Stimulated activated CD8-positive, alpha-beta memory T cell treated with anti-CD3 and anti-CD28 coated beads, Interleukin-7, amount 100 ng/mL, for 48 hours (primary cell): ENCODE measurements at regions not wholly inside any gene's neighbourhood (a gene's known extent, or its start where the extent isn't known, plus 50 kb on each side); places are given as distances from the start of the nearest gene placed in this dataset.
"Not testable (repeated sequence)": the region's sequence is repeated elsewhere in the genome, so short reads cannot be mapped to it uniquely, and the experiment has no call there.

ENCODE experiments used
- DNase-seq, 2 donors: peaks; one replicate each; pipeline ENCODE4 v3.0.0-alpha.2; 2020; ENCODE audit warnings: low read depth in 1 of 2; ENCODE audit errors: extremely low read depth in 1 of 2

DNA sequence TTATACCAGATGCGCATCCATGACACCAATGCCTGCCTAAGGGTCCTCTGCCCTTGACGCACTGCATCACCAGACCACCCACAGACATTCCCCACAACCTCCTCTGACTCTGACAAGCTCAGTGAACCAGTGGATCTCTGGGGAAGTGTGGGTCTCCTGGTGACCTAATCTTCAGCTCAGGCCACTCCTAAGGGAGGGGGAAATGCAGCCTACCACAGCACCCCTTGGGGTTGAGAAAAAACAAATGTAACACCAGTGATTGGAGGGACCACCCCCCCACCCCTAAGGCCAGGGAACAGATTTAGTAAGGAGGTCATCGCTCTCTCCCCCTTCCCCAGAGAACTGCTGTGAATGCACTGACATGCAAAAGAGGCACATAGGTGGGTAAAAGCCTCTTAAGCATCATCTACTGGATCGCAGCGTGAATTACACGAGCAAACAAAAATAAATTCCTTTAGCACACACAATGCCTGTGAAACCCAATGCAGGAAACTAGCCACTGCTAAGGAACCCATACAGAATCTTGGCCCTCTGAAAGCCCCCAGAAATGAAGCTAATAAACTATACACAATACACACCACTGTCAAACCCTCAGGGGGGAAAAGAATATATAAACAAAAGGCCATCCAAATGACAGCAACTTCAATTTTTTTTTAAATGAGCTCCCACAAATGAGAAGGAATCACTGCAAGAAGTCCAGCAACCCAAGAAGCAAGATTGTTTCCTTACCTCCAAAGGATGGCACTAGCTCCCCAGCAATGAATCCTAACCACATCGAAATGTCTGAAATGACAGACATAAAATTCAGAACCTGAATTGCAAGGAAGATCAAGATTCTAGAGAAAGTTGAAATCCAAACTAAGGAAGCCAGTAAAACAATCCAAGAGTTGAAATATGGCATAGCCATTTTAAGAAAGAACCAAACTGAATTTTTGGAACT, 513.7 kb upstream of the PTGER4 start:
- no peak for DNase-seq

DNA sequence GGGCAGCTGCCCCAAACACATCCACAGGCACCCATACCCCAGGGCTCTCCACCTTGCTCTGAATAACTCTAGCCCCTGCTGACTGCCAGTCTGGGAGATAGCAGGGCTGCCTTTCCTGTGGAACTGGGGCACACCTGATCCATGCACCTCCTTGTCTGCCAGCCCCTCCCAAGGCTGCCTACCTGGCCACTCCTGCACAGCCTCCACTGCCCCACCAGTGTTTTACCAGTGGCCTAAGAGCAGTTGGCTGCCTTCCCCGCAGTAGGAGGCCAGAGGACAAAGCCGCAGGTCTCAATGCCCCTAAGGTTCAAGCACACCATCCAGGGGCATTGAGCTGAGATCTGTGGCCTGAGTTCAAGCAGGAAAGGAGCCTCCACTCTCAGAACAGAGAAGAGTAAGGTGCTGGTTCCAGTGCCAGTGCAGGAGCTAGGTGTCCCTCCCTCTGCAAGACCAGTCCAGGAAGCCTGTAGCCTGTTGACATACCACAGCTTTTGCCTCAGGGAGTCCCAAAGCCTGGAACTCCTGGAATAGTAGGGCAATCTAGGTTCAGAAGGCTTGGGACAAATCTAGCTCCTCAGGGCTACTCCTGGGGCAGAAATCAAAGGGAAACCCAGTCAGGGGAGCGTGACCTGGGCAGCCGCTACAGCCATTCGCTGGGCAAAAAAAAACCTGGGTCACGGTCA, 514.5 kb upstream of the PTGER4 start:
- no peak for DNase-seq

DNA sequence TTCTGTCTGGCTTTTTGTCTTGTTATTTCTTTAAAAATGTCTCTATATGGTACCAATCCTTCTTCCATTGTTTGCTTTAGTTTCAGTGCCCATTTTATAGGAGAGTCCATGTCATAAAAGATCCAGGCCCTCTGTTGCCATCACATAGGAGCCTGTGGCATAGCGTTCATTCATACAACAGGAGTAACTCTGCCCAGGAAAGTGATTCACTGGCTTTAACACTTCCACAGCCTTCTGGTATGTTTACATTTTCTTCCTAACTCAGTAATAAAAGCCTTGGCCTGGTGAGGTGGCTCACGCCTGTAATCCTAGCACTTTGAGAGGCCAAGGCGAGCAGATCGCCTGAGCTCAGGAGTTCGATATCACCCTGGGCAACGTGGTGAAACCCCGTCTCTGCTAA, 519.3 kb upstream of the PTGER4 start:
- DNase-seq = no peak

DNA sequence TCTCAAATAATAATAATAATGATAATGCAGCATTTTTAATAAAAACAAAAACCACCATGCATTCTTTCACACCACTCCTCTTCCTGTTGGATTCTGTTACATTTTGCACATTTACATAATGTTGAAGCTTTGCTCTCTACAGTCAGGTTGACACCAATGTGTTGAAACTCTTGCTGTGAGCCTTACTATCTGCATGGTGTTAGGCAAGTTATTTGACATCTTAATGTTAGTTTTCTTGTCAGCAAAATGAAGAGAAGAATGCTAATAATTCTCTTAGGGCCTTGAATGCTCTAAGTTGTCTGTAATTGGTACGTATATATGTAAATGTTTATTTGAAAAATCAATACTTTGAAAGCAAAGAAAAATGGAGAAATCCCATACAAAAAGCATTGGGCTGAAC, 525.5 kb upstream of the PTGER4 start:
- no peak for DNase-seq

DNA sequence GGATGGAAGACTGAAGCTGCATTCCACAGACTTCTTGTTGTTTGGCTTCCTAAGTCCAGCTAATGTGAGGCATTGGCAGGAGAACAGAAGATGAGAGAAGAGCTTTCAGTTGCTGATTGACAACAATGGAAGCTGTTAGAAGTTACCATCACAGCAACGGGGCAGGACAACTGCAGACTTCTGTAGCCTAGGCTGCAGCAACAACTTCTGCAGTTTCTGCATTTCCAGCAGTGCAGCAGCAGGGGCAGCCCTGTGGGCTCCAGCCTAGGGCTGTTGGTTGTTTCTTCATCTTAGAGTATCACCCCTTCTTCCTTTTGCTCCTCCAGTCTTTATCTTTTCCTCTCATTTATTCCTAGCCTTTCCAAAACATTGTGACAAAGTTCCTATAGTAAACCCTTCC, 528.8 kb upstream of the PTGER4 start:
- DNase-seq = no peak

DNA sequence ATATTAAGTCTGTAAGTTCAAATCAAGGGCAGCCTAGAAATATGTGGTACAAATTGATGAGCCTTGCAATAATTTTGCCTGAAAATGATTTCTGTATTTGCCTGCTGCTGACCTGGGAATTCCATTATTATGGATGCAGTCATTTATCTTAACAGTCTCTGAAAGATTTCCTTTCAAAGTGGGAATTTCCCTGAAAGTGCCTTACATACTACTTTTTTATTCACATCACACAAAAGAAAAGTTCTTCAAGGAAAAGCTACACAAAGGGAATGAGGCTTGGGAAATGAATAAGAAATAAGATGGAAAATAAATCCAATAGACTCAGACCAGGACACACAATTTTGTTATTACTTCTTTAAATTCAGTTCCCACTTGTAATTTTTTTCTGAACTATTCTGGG, 537.8 kb upstream of the PTGER4 start:
- DNase-seq = no peak

DNA sequence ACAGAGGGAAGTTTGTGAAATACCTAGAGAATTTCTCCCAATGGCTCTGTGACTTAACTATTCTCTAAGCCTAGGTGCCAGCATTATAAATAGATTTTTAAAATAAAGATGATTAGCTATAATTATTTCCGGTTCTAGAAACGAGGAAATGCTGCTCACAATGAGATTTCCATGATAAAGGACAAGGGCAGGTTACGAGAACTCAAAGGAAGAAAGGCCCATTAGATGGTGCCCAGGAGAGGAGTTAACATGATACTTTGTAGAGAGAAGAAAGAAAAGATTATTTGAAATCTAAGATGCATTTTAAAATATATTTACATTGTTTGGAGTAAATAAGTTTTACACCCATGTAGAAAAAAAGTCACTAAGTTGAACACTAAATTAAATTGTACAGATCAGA, 538.3 kb upstream of the PTGER4 start:
- DNase-seq = no peak

DNA sequence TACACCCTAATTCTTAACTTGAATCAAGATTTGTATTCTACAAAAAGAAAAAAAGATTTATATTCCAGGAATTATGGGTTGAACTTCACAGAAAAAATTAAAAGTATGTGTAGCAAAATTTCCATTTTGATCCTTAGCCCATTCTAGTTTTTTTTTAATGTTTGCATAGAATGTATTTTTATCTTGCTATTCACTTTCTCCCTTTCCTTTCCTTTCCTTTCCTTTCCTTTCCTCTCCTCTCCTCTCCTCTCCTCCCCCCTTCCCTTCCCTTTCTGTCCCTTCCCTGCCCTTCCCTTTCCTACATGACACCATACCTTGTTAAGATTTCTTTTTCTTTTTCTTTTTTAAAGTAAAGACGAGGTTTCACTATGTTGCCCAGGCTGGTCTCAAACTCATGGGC, 542.5 kb upstream of the PTGER4 start:
- DNase-seq = no peak

DNA sequence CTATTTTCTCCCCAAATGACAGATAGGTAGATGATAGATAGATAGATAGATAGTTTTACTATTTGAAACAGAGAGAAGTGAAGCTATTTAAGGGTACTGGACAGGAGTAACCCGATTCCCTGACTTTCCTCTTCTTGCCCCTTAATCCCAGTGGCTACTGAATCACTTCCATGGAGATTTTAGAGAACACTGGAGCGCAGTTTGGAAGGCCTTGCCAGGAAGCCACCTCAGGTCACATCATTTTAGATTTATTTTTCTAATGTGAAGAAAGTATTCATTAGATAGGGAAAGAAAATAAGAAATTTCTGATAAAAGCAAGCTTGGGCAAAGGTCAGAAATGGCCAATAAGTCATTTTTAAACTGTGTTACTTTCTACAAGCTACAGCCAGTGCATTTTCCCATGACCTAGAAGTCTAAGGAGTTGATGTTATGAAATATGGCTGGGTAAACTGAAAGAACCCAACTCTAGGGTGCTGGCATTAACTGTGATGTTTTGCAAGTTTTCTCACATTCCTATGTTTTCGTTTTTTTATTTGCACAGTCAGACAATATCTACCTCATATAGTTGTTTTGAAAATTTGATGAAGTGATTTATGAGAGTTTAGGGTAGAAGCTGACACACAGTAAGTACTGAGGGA, 544.7 kb upstream of the PTGER4 start:
- no peak for DNase-seq

DNA sequence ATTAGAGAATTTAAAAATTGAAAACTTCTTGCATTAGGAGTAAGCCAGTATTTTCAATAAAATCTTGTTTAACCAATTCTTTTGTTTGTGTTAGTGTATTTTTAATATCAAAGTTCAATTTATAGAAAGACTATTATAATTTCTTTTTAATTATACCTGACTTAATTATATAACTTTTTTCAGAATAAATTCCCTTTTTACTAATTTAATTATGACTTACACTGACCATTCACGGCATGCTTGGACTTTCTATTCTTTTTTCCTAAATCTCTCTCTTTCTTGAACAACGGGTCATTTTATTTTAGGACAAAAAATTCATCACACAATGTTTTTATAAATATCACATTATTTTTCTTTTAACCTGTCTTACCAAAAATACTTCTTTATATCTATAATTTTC, 555.3 kb upstream of the PTGER4 start:
- DNase-seq = no peak

DNA sequence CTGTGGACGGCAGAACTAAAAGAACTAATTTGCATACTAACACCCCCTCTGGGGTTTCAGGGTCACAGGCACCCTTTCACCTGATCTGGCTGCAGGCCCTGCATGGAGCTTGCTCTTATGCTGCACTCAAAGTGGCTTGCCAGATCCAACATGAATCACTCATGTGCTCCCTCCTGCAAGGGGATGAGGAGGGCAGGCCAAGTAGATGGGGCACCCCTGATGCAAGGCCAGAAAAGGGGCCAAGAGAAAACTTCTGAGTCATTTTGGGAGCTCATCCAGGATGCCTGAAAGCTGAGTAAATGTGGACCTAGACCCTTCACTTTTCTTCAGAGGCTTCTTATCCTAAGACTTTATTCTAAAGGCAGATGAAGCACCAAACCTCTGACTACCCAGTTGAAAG, 558.5 kb upstream of the PTGER4 start:
- DNase-seq = no peak

DNA sequence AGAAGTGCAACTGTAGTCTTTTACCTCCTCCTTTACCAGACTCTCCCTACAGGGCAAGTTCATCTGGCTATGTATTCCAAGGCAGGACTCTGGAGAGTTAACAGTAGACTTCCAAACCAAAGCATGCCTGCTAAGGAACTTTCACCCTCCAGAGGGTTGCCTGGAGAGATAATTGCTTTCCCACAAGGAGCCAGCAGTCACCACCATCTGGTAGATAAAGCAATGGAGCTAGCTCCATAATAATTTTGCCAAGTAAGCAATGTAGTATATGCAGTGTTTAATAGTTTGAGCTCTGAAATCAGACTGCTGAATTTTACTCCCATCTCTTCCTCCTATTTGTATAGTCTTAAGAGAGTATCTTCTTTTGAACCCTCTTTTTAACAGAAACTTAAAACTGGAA, 566.8 kb upstream of the PTGER4 start:
- no peak for DNase-seq

DNA sequence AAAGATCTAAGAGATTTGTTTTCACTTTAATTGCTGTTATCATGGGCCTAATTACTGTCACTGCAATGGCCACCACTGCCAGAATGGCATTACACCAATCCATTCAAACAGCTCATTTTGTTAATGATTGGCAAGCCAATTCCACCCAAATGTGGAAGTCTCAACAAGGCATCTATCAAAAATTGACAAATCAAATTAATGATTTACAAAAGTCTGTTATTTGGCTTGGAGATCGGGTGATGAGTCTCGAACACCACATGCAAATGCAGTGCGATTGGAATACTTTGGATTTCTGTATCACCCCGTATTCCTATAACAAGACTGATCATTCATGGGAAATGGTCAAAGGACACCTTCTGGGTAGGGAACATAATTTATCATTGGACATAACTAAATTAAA, 568.7 kb upstream of the PTGER4 start:
- not testable (repeated sequence) for DNase-seq

DNA sequence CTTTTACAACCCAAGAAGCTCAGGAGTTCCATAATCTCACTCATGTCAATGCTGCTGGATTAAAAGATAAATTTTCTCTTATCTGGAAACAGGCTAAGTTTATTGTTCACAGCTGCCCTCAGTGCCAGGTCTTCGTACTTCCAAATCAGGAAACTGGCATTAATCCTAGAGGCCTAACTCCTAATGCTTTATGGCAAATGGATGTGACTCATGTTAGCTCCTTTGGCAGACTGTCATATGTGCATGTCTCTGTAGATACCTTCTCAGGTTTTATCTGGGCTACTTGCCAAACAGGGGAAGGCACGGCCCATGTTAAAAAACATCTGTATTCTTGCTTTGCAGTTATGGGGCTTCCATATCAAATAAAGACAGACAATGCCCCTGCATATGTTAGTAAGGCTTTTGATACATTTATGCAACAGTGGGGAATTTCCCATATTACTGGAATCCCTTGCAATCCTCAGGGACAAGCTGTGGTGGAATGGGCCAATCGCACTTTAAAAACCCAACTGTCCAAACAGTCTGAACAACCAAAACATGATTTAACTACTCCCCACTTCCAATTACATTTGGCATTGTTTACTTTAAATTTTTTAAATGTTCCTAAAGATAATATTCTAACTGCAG, 570.8 kb upstream of the PTGER4 start:
- not testable (repeated sequence) for DNase-seq

DNA sequence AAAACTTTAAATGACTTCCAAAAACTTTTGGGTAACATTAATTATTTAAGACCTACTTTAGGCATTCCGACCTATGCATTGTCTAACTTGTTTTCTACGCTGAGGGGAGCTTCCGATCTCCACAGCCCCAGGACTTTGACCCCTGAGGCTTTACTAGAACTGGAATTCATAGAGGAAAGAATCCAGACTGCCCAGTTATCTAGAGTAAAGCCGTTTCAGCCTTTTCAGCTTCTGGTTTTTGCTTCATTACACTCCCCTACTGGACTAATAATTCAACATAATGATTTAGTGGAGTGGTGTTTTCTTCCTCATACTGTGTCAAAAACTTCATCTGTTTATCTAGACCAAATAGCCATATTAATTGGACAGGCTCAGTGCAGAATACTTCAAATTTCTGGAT, 571.9 kb upstream of the PTGER4 start:
- DNase-seq = not testable (repeated sequence)

DNA sequence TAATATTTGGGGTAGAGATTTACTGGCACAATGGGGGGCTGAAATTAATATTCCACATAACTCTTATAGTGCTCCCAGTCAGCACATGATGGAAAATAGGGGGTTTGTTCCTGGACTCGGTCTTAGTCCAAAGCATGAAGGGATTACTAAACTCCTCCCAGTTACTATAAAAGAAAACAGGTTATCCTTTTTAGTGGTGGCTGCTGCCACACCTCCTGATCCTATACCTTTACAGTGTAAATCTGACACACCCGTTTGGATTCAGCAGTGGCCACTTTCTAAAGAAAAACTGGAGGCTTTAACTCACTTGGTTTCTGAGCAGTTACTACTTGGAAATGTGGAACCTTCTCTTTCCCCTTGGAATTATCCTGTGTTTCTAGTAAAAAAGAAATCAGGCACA, 572.9 kb upstream of the PTGER4 start:
- no peak for DNase-seq

DNA sequence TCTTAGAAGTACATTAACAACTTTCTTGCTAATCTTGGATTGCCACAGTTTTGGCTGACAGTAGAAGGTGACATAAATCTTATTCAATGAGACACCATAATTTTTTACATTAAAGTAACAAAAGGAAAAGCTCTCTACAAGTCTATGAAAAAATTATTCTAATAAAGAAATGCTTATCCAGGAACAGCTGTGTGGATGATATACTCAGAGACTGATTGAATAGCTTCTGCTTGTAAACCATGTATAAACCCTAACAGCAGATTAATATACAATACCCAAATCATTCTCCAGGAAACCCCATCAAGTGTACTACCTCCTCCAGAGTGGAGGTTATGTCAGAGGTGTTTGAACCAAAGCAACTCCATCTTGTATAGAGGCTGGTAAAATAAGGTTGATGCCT, 581.4 kb upstream of the PTGER4 start:
- DNase-seq = no peak

DNA sequence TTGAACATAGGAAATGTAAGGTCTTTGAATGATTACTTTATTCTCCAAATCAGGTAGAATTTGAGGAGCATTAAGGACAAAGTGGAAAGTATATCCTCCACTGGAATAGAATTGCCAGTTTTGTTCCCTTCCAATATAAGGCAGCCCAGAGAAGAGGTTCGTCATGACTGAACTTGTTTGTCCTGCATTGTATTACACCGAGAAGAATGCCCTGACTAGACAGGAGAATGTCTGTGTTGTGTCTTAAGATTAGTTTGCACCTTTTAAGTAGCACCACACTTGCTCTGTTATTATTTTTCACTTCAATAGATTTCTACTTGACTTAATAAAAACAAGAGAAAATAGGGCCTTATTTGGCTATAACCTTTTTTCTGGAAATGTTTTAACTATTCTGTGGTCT, 586.2 kb upstream of the PTGER4 start:
- DNase-seq = no peak

DNA sequence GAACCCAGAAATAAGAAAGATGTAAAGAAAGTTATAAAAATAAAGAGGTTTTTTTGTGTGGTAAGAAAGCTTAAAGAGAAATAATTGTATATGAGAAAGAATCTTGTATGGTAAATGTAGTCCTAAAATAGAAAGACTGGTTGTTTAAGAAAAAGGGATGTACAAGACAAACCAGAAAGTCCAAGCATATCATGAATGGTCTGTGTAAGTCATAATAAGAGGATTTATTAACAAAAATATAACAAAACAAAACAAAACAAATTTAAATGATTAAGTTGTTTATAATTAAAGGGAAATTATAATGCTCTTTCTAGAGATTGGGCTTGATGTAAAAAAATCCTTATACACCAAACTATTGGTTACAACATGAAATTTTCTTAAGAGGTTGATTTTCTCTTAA, 590.4 kb upstream of the PTGER4 start:
- DNase-seq = no peak

DNA sequence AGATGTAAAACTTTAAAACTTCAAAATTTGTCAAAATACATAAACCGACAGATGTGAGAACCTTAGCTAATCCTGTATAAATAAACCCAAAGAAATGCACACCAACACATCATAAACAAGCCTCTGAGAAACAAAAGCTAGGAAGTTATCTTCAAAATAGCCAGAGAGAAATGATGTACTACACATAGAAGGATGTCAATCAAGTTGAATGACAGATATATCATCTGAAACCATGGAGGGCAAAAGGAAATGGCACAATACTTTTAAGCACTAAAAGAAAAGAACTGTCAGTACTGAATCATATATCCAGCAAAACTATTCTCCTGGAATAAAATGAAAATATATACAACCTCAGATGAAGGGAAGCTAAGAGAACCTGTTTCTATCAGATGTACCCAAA, 595.1 kb upstream of the PTGER4 start:
- DNase-seq = no peak

DNA sequence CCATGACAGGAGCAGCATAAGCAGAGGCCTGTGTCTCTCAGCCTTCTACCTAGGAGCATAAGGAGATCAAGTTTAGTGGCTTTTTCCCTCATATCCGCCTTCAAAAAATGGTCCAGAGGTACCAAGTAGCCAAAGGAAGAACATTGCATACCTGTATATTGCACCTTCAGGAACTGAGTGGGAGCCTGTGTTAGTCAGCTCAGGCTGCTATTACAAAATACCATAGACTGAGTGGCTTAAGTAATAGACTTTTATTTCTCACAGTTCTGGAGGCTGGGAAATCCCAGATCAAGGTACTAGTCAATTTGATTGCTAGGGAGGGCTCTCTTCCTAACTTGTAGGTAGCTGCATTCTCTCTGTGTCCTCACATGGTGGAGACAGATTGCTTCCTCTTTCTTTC, 597.4 kb upstream of the PTGER4 start:
- no peak for DNase-seq
